K562 (cell line): ENCODE measurements at regions not wholly inside any gene's neighbourhood (a gene's known extent, or its start where the extent isn't known, plus 50 kb on each side); places are given as distances from the start of the nearest gene placed in this dataset.

ENCODE experiments used
- ATAC-seq: fragments of 200-7000 bp; cut with Tn5 transposase; 3 replicates; pipeline ENCODE4 v1.9.1; 2020; ENCODE audit warnings: moderate library complexity
- BruUV-seq: library from RNA; stranded (reverse); fragments of 400-500 nt; replicated peaks from 2 replicates; lab custom pipeline; 2021; lab: Mats Ljungman, UMichigan
- CTCF ChIA-PET: fragments of 300-600 bp; formaldehyde crosslinking; extraction: SDS; loops from one replicate; lab custom pipeline; 2021; ENCODE audit warnings: low intra/inter-chr PET ratio; lab: Yijun Ruan, JAX
- POLR2A ChIA-PET: fragments of 300-600, 350-650 bp; sonication (Branson Sonifier 250); formaldehyde crosslinking; extraction: SDS; loops from one replicate; lab custom pipeline; 2021; ENCODE audit warnings: antibody characterized with exemption, inconsistent platforms; lab: Yijun Ruan, JAX
- DNase-seq, 4 experiments: peaks; one replicate each; pipeline versions ENCODE4 v3.0.0 to v3.0.0-alpha.2; 2011 to 2018; ENCODE audit warnings: low spot score in 3 of 4, mixed read lengths in 3 of 4; ENCODE audit errors: extremely low read depth in 1 of 4
- FAIRE-seq: peaks from 2 replicates; lab custom pipeline; 2011; peaks lifted over from hg19 to GRCh38; lab: Jason Lieb, UNC
- H2AFZ ChIP-seq: 2 replicates; pipeline ENCODE4 v1.6.0; 2011; ENCODE audit warnings: low read depth, low read length, control low read depth, inconsistent platforms
- H3K27ac ChIP-seq: fragments of 200-600 bp; 3 replicates; pipeline ENCODE4 v1.8.0; 2011; ENCODE audit warnings: low read depth, mild to moderate bottlenecking, control low read depth, inconsistent platforms, low read length, moderate library complexity, mixed read lengths; ENCODE audit errors: extremely low read depth
- H3K27me3 ChIP-seq, 2 experiments: fragments of 300-600 bp in 1 of 2; 2 replicates in 1 of 2; 3 replicates in 1 of 2; pipeline versions ENCODE4 v1.6.0 to v1.8.0; 2011; ENCODE audit warnings: inconsistent platforms in 2 of 2, low read length in 2 of 2, mild to moderate bottlenecking in 1 of 2, mixed read lengths in 1 of 2, moderate library complexity in 1 of 2; ENCODE audit not compliant: control insufficient read depth in 2 of 2, insufficient read depth in 2 of 2
- H3K36me3 ChIP-seq: fragments of 300-600 bp; 3 replicates; pipeline ENCODE4 v1.8.0; 2011; ENCODE audit warnings: mild to moderate bottlenecking, low read length, inconsistent platforms; ENCODE audit not compliant: control insufficient read depth, insufficient read depth
- H3K4me1 ChIP-seq, 2 experiments: fragments of 200-600 bp in 1 of 2; replicated peaks in 1 of 2; 2 replicates in 1 of 2; 3 replicates in 1 of 2; pipeline versions ENCODE4 v1.5.1 to v1.8.0; 2011; ENCODE audit warnings: inconsistent platforms in 2 of 2, low read length in 2 of 2, mild to moderate bottlenecking in 1 of 2, mixed read lengths in 1 of 2, moderate library complexity in 1 of 2; ENCODE audit not compliant: control insufficient read depth in 2 of 2, insufficient read depth in 2 of 2
- H3K4me2 ChIP-seq: 2 replicates; pipeline ENCODE4 v1.6.1; 2011; ENCODE audit warnings: low read length, control low read depth, inconsistent platforms, mixed read lengths; ENCODE audit not compliant: insufficient read depth
- H3K4me3 ChIP-seq: fragments of 200-600 bp; sonication (generic), shearing (Covaris generic); 2 replicates; pipeline ENCODE4 v1.5.1; 2016; ENCODE audit warnings: control low read depth, inconsistent platforms
- H3K79me2 ChIP-seq: fragments of 200-600 bp; 3 replicates; pipeline ENCODE4 v1.8.0; 2011; ENCODE audit warnings: low read length, inconsistent platforms; ENCODE audit not compliant: control insufficient read depth, insufficient read depth
- H3K9ac ChIP-seq, 2 experiments: 2 replicates each; pipeline versions ENCODE4 v1.6.0 to v1.6.1; 2011; ENCODE audit warnings: low read depth in 2 of 2, low read length in 2 of 2, control low read depth in 1 of 2, inconsistent platforms in 1 of 2, mild to moderate bottlenecking in 1 of 2, mixed read lengths in 1 of 2; ENCODE audit not compliant: insufficient read depth in 1 of 2
- H3K9me1 ChIP-seq: one replicate; pipeline ENCODE4 v1.6.0; 2011; ENCODE audit warnings: inconsistent platforms, mild to moderate bottlenecking, low read length, moderate library complexity; ENCODE audit not compliant: control insufficient read depth, insufficient read depth
- H3K9me3 ChIP-seq: replicated peaks from 2 replicates; pipeline ENCODE4 v1.5.1; 2011; ENCODE audit warnings: low read depth, low read length, inconsistent platforms; ENCODE audit not compliant: control insufficient read depth, insufficient read depth
- H4K20me1 ChIP-seq: replicated peaks from 2 replicates; pipeline ENCODE4 v1.6.1; 2011; ENCODE audit warnings: low read length, inconsistent platforms, mixed read lengths; ENCODE audit not compliant: control insufficient read depth, insufficient read depth
- C11orf30 ChIP-seq: fragments of 450-650 bp; IDR thresholded peaks from 2 replicates; pipeline ENCODE4 v1.6.1; 2016; ENCODE audit warnings: low read depth, mild to moderate bottlenecking
- CGGBP1 ChIP-seq: fragments of 250-450 bp; sonication (Bioruptor Pico); IDR thresholded peaks from 2 replicates; pipeline ENCODE4 v1.9.0; 2021; ENCODE audit warnings: mild to moderate bottlenecking
- MAFF ChIP-seq: IDR thresholded peaks from 2 replicates; pipeline ENCODE4 v1.6.1; 2012; ENCODE audit warnings: low read length, improper control_type of control experiment
- MAFG ChIP-seq: fragments of 450-650 bp; conservative IDR thresholded peaks from 2 replicates; pipeline ENCODE4 v1.6.1; 2016; ENCODE audit warnings: missing genetic modification characterization, missing compliant biosample characterization
- MAFK ChIP-seq: IDR thresholded peaks from 2 replicates; pipeline ENCODE4 v1.6.1; 2011; ENCODE audit warnings: low read length, improper control_type of control experiment
- MYC ChIP-seq, 2 experiments: fragments of 250-450 bp in 1 of 2; sonication (Bioruptor Pico) in 1 of 2; IDR thresholded peaks; 2 replicates each; pipeline versions ENCODE4 v1.5.1 to v1.6.1; 2012 to 2021; ENCODE audit warnings: low read depth in 2 of 2, borderline replicate concordance in 1 of 2, improper control_type of control experiment in 1 of 2, low read length in 1 of 2, mild to moderate bottlenecking in 1 of 2, moderate library complexity in 1 of 2
- USF1 ChIP-seq: sonication (generic); formaldehyde crosslinking; IDR thresholded peaks from 2 replicates; pipeline ENCODE4 v1.9.0; 2022; ENCODE audit warnings: mild to moderate bottlenecking, missing genetic modification reagents
- USF2 ChIP-seq: sonication (generic); formaldehyde crosslinking; IDR thresholded peaks from 2 replicates; pipeline ENCODE4 v1.5.0; 2020; ENCODE audit warnings: missing genetic modification reagents
- ZBTB1 ChIP-seq: sonication (generic); formaldehyde crosslinking; IDR thresholded peaks from 2 replicates; pipeline ENCODE4 v1.8.1; 2023; ENCODE audit warnings: missing genetic modification reagents, low read depth, mild to moderate bottlenecking, borderline replicate concordance
- ZNF133 ChIP-seq: fragments of 250-450 bp; sonication (Bioruptor Pico); IDR thresholded peaks from 2 replicates; pipeline ENCODE4 v1.4.0; 2020; ENCODE audit warnings: mild to moderate bottlenecking
- ZNF316 ChIP-seq: fragments of 450-650 bp; IDR thresholded peaks from 2 replicates; pipeline ENCODE4 v1.6.1; 2016
- WGBS: fragments of 100-300 bp; shearing (Covaris generic); methylation state at CpG from one replicate; pipeline ENCODE4 v1.1.6; 2016; ENCODE audit warnings: low coverage, mixed read lengths; ENCODE audit not compliant: insufficient coverage; ENCODE audit errors: missing lambda C conversion rate; 5-methylcytosine and 5-hydroxymethylcytosine counted together
- in situ Hi-C: fragments of 300-500 bp; cut with MboI; formaldehyde crosslinking; loops from 4 replicates; pipeline ENCODE4 v1.15.0; 2018; ENCODE audit warnings: inconsistent platforms, mixed read lengths
- intact Hi-C: fragments of 100-400 bp; cut with micrococcal nuclease; formaldehyde crosslinking; loops from 2 replicates; pipeline ENCODE4 v1.14.2; 2022
- TF ChIP-seq, protein P1 (sequence below): sonication (generic); formaldehyde crosslinking; IDR thresholded peaks from 2 replicates; pipeline ENCODE4 v1.8.1; 2022; ENCODE audit warnings: missing genetic modification reagents
- TF ChIP-seq, protein P2 (sequence below): fragments of 450-650 bp; IDR thresholded peaks from 2 replicates; pipeline ENCODE4 v1.6.1; 2017; ENCODE audit warnings: mild to moderate bottlenecking, moderate library complexity

- Histone ChIP-seq H3K27ac (no peak overlapping the region), H3K9me1 (no peaks in the 10 kb centered on the region), H3K4me2 (no peak overlapping the region), H3K9me3 (no peaks in the 10 kb centered on the region), H3K9ac (no peak overlapping the region), H2AFZ (peak overlapping the region; percentile 2; the same call in 1 of the 2 replicates), H3K4me3 (no peak overlapping the region), H3K27me3 (no peaks in the 10 kb centered on the region; a peak in 1 of 5 replicates)
- 22% methylated on average over 4 of the region's 4 CpGs for WGBS
- BruUV-seq, result no TSS peak
- ChIA-PET CTCF (no interaction called here), POLR2A (interaction anchor here (0.6 to 3.9 kb wide), 3 partner anchors 10 to 1666 kb away, joined by 3 to 23 read pairs (median 10); no protein-coding TSS in a partner anchor)
- intact Hi-C loops, result no loop called here
- ATAC-seq (no peak), DNase-seq (no peak)
- TF ChIP-seq USF2 (CRISPR knock-in tag) (0 out of 2 replicates have a peak, but pooled peaks have one; percentile 10), USF1 (0 out of 2 replicates have a peak, but pooled peaks have one; percentile 29), ZNF316 (peak; percentile 94), CGGBP1 (CRISPR knock-in tag) (no peak), C11orf30 (peak; percentile 89), MAFG (peak; percentile 88), MYC (IDR thresholded peaks at IDR 0.05; ENCODE audit: low read depth, low read length) (no peak), MYC (CRISPR knock-in tag; IDR thresholded peaks at IDR 0.05; ENCODE audit: borderline replicate concordance, low read depth) (no peak), MAFK (peak; percentile 77; the same call in 1 of the 2 replicates), ZBTB1 (CRISPR knock-in tag) (no peak), ZNF133 (CRISPR knock-in tag) (no peak), MAFF (peak; percentile 83)
- TF ChIP-seq, protein P1, sequence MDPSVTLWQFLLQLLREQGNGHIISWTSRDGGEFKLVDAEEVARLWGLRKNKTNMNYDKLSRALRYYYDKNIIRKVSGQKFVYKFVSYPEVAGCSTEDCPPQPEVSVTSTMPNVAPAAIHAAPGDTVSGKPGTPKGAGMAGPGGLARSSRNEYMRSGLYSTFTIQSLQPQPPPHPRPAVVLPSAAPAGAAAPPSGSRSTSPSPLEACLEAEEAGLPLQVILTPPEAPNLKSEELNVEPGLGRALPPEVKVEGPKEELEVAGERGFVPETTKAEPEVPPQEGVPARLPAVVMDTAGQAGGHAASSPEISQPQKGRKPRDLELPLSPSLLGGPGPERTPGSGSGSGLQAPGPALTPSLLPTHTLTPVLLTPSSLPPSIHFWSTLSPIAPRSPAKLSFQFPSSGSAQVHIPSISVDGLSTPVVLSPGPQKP (CRISPR knock-in tag), result no peak
- TF ChIP-seq, protein P2, sequence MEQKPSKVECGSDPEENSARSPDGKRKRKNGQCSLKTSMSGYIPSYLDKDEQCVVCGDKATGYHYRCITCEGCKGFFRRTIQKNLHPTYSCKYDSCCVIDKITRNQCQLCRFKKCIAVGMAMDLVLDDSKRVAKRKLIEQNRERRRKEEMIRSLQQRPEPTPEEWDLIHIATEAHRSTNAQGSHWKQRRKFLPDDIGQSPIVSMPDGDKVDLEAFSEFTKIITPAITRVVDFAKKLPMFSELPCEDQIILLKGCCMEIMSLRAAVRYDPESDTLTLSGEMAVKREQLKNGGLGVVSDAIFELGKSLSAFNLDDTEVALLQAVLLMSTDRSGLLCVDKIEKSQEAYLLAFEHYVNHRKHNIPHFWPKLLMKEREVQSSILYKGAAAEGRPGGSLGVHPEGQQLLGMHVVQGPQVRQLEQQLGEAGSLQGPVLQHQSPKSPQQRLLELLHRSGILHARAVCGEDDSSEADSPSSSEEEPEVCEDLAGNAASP, result no peak
- TF ChIP-seq, all 486 proteins: peak for 7
- in situ Hi-C loops, result no loop called here
- H3K79me2 ChIP-seq, result no peaks in the 10 kb centered on the region
- no peaks in the 10 kb centered on the region for H3K36me3 ChIP-seq
- no peaks in the 10 kb centered on the region for H3K4me1 ChIP-seq
- H4K20me1 ChIP-seq, result no peaks in the 10 kb centered on the region
- FAIRE-seq, result peak; percentile 67
Measured at GRCh38 chr7:106392144-106392543, 107.4 kb upstream of the NAMPT start.
